Activated CD4-positive, alpha-beta T cell treated with anti-CD3 and anti-CD28 coated beads for 36 hours (primary cell): ENCODE measurements at regions not wholly inside any gene's neighbourhood (a gene's known extent, or its start where the extent isn't known, plus 50 kb on each side); places are given as distances from the start of the nearest gene placed in this dataset.

Source experiments
- ATAC-seq: fragments of 200-7000 bp; cut with Tn5 transposase; one replicate; pipeline ENCODE4 v1.10.0; 2021; ENCODE audit warnings: mild to moderate bottlenecking, moderate library complexity
- CTCF ChIA-PET: fragments of 350-600 bp; sonication (Branson Sonifier 250); formaldehyde crosslinking; loops from one replicate; lab custom pipeline; 2021; ENCODE audit warnings: antibody characterized with exemption; lab: Charles Lee
- POLR2A ChIA-PET: fragments of 350-600 bp; sonication (Branson Sonifier 250); formaldehyde crosslinking; loops from one replicate; lab custom pipeline; 2021; ENCODE audit warnings: antibody characterized with exemption, inconsistent platforms; lab: Charles Lee
- DNase-seq: peaks from one replicate; pipeline ENCODE4 v3.0.0-alpha.2; 2020
- H3K27ac Mint-ChIP-seq: one replicate; pipeline ENCODE4 v1.8.0; 2021; ENCODE audit warnings: mixed read lengths
- H3K27me3 Mint-ChIP-seq: one replicate; pipeline ENCODE4 v1.8.0; 2021; ENCODE audit warnings: mixed read lengths
- H3K36me3 Mint-ChIP-seq: one replicate; pipeline ENCODE4 v1.8.0; 2021; ENCODE audit warnings: low read depth, mixed read lengths
- H3K4me1 Mint-ChIP-seq: one replicate; pipeline ENCODE4 v1.8.0; 2021; ENCODE audit warnings: mixed read lengths
- H3K4me3 Mint-ChIP-seq: one replicate; pipeline ENCODE4 v1.8.0; 2021; ENCODE audit warnings: mild to moderate bottlenecking, moderate library complexity, mixed read lengths
- H3K9me3 Mint-ChIP-seq: one replicate; pipeline ENCODE4 v1.8.0; 2021; ENCODE audit warnings: low read depth, mixed read lengths
- intact Hi-C, 2 experiments: fragments of 100-400 bp; cut with DNase I in 1 of 2; cut with micrococcal nuclease in 1 of 2; formaldehyde crosslinking; loops; one replicate each; pipeline versions ENCODE4 v1.14.2 to v1.15.1; 2022 to 2024; cut with DNase I, micrococcal nuclease

- no peak overlapping the region for H3K27ac Mint-ChIP-seq
- H3K36me3 Mint-ChIP-seq = no peaks in the 10 kb centered on the region
- H3K4me3 Mint-ChIP-seq = no peak overlapping the region
- DNase-seq (no peak), ATAC-seq (no peak)
- peaks cover 9% of the 10 kb centered on the region for H3K9me3 Mint-ChIP-seq
- H3K4me1 Mint-ChIP-seq = no peaks in the 10 kb centered on the region
- intact Hi-C loops = no loop called here
- no peaks in the 10 kb centered on the region for H3K27me3 Mint-ChIP-seq
- ChIA-PET CTCF (interaction anchor here (1.0 kb wide), 1 partner anchor 20 kb away, joined by 3 read pairs; no protein-coding TSS in a partner anchor), POLR2A (no interaction called here)
Measured at GRCh38 chr3:76550522-76551201, 489.2 kb upstream of the ROBO2 start.

- Mint-ChIP-seq H3K4me3 (no peak overlapping the region), H3K36me3 (no peaks in the 10 kb centered on the region), H3K27ac (no peak overlapping the region), H3K27me3 (no peaks in the 10 kb centered on the region), H3K9me3 (peaks cover 9% of the 10 kb centered on the region), H3K4me1 (no peaks in the 10 kb centered on the region)
- ATAC-seq = no peak
- DNase-seq = no peak
- ChIA-PET POLR2A (no interaction called here), CTCF (no interaction called here)
- intact Hi-C loops = no loop called here
Measured at GRCh38 chr3:76551739-76552138, 488.2 kb upstream of the ROBO2 start.

GRCh38 chr3:76552653-76553052 is 487.2 kb upstream of the ROBO2 start:
- no peak for DNase-seq
- intact Hi-C loops = no loop called here
- Mint-ChIP-seq H3K9me3 (peaks cover 9% of the 10 kb centered on the region), H3K4me1 (no peaks in the 10 kb centered on the region), H3K36me3 (no peaks in the 10 kb centered on the region), H3K4me3 (no peak overlapping the region), H3K27me3 (no peaks in the 10 kb centered on the region), H3K27ac (no peak overlapping the region)
- no peak for ATAC-seq
- CTCF ChIA-PET = no interaction called here
- POLR2A ChIA-PET = no interaction called here

GRCh38 chr3:76554707-76555106 is 485.2 kb upstream of the ROBO2 start:
- intact Hi-C loops = no loop called here
- Mint-ChIP-seq H3K27ac (no peak overlapping the region), H3K4me3 (no peak overlapping the region), H3K36me3 (no peaks in the 10 kb centered on the region), H3K27me3 (no peaks in the 10 kb centered on the region), H3K9me3 (peaks cover 12% of the 10 kb centered on the region), H3K4me1 (no peaks in the 10 kb centered on the region)
- DNase-seq (no peak), ATAC-seq (no peak)
- POLR2A ChIA-PET = no interaction called here
- CTCF ChIA-PET = no interaction called here

GRCh38 chr3:76561494-76562236 is 478.2 kb upstream of the ROBO2 start:
- CTCF ChIA-PET = interaction anchor here (0.9 kb wide), 1 partner anchor 49 kb away, joined by 3 read pairs; no protein-coding TSS in a partner anchor
- no peaks in the 10 kb centered on the region for H3K4me1 Mint-ChIP-seq
- intact Hi-C loops = no loop called here
- H3K36me3 Mint-ChIP-seq = no peaks in the 10 kb centered on the region
- DNase-seq (no peak), ATAC-seq (no peak)
- peaks cover 5% of the 10 kb centered on the region for H3K9me3 Mint-ChIP-seq
- no peaks in the 10 kb centered on the region for H3K27me3 Mint-ChIP-seq
- no peak overlapping the region for H3K4me3 Mint-ChIP-seq
- H3K27ac Mint-ChIP-seq = no peak overlapping the region
- POLR2A ChIA-PET = no interaction called here

- Mint-ChIP-seq H3K4me1 (no peaks in the 10 kb centered on the region), H3K27me3 (no peaks in the 10 kb centered on the region), H3K9me3 (peaks cover 2% of the 10 kb centered on the region), H3K36me3 (no peaks in the 10 kb centered on the region), H3K4me3 (no peak overlapping the region), H3K27ac (no peak overlapping the region)
- DNase-seq (no peak), ATAC-seq (no peak)
- intact Hi-C loops = no loop called here
- ChIA-PET CTCF (no interaction called here), POLR2A (no interaction called here)
Measured at GRCh38 chr3:76565496-76566210, 474.2 kb upstream of the ROBO2 start.

- ChIA-PET CTCF (no interaction called here), POLR2A (no interaction called here)
- Mint-ChIP-seq H3K27ac (no peak overlapping the region), H3K9me3 (peaks cover 2% of the 10 kb centered on the region), H3K4me1 (no peaks in the 10 kb centered on the region), H3K4me3 (no peak overlapping the region), H3K27me3 (no peaks in the 10 kb centered on the region), H3K36me3 (no peaks in the 10 kb centered on the region)
- DNase-seq (no peak), ATAC-seq (no peak)
- intact Hi-C loops = no loop called here
Measured at GRCh38 chr3:76566211-76566534, 473.7 kb upstream of the ROBO2 start.

GRCh38 chr3:76566904-76567303 is 473.0 kb upstream of the ROBO2 start:
- Mint-ChIP-seq H3K9me3 (peaks cover 2% of the 10 kb centered on the region), H3K36me3 (no peaks in the 10 kb centered on the region), H3K4me1 (no peaks in the 10 kb centered on the region), H3K4me3 (no peak overlapping the region), H3K27ac (no peak overlapping the region), H3K27me3 (no peaks in the 10 kb centered on the region)
- ATAC-seq = no peak
- intact Hi-C loops = no loop called here
- ChIA-PET CTCF (no interaction called here), POLR2A (no interaction called here)
- no peak for DNase-seq

GRCh38 chr3:76570436-76571057 is 469.4 kb upstream of the ROBO2 start:
- intact Hi-C loops = no loop called here
- ChIA-PET POLR2A (no interaction called here), CTCF (interaction anchor here (0.8 to 1.2 kb wide), 2 partner anchors 13 to 21 kb away, joined by 3 to 6 read pairs; no protein-coding TSS in a partner anchor)
- Mint-ChIP-seq H3K27ac (no peak overlapping the region), H3K4me1 (no peaks in the 10 kb centered on the region), H3K4me3 (no peak overlapping the region), H3K9me3 (no peaks in the 10 kb centered on the region), H3K36me3 (no peaks in the 10 kb centered on the region), H3K27me3 (no peaks in the 10 kb centered on the region)
- DNase-seq (no peak), ATAC-seq (no peak)

GRCh38 chr3:76576201-76576600 is 463.7 kb upstream of the ROBO2 start:
- Mint-ChIP-seq H3K27ac (no peak overlapping the region), H3K4me3 (no peak overlapping the region), H3K27me3 (no peaks in the 10 kb centered on the region), H3K4me1 (no peaks in the 10 kb centered on the region), H3K9me3 (peaks cover 10% of the 10 kb centered on the region), H3K36me3 (no peaks in the 10 kb centered on the region)
- CTCF ChIA-PET = interaction anchor here (0.5 to 0.7 kb wide), 2 partner anchors 29 to 1125 kb away, joined by 3 read pairs; no protein-coding TSS in a partner anchor
- intact Hi-C loops = no loop called here
- DNase-seq (no peak), ATAC-seq (no peak)
- POLR2A ChIA-PET = no interaction called here

- DNase-seq = no peak
- Mint-ChIP-seq H3K36me3 (no peaks in the 10 kb centered on the region), H3K4me1 (no peaks in the 10 kb centered on the region), H3K9me3 (peaks cover 15% of the 10 kb centered on the region), H3K27me3 (no peaks in the 10 kb centered on the region), H3K27ac (no peak overlapping the region), H3K4me3 (no peak overlapping the region)
- ChIA-PET POLR2A (no interaction called here), CTCF (no interaction called here)
- ATAC-seq = no peak
- intact Hi-C loops = no loop called here
Measured at GRCh38 chr3:76582098-76582497, 457.8 kb upstream of the ROBO2 start.
